Left lung (tissue), 4 donors: ENCODE measurements at regions not wholly inside any gene's neighbourhood (a gene's known extent, or its start where the extent isn't known, plus 50 kb on each side); places are given as distances from the start of the nearest gene placed in this dataset.

Source experiments
- ATAC-seq: fragments of 200-7000 bp; cut with Tn5 transposase; one replicate; pipeline ENCODE4 v1.9.1; 2020; ENCODE audit warnings: moderate library complexity
- DNase-seq, 4 donors: peaks; one replicate each; pipeline ENCODE4 v3.0.0-alpha.2; 2013 to 2020
- H3K27ac ChIP-seq, 2 donors: fragments of 200-600 bp; sonication (generic) in 1 of 2; one replicate each; pipeline versions ENCODE4 v1.5.0 to v1.8.0; 2020 to 2021
- H3K27me3 ChIP-seq, 2 donors: fragments of 200-600 bp; sonication (generic) in 1 of 2; one replicate each; pipeline versions ENCODE4 v1.5.0 to v1.8.0; 2020 to 2021
- H3K36me3 ChIP-seq, 2 donors: fragments of 200-600 bp; sonication (generic) in 1 of 2; one replicate each; pipeline versions ENCODE4 v1.5.0 to v1.8.0; 2020 to 2021
- H3K4me1 ChIP-seq, 2 donors: fragments of 200-600 bp; one replicate each; pipeline ENCODE4 v1.8.0; 2021
- H3K4me3 ChIP-seq, 2 donors: fragments of 200-600 bp; sonication (generic) in 1 of 2; one replicate each; pipeline versions ENCODE4 v1.5.0 to v1.8.0; 2020 to 2021; ENCODE audit warnings: mild to moderate bottlenecking in 1 of 2
- H3K9me3 ChIP-seq, 2 donors: fragments of 200-600 bp; sonication (generic) in 1 of 2; one replicate each; pipeline versions ENCODE4 v1.5.0 to v1.8.0; 2020 to 2021
- intact Hi-C, 2 donors: fragments of 100-400 bp; cut with DNase I; formaldehyde crosslinking; loops; one replicate each; pipeline versions ENCODE4 v1.11.2 to v1.14.2; 2022
- TF ChIP-seq, protein P1 (sequence below), 2 donors: fragments of 200-600 bp; sonication (generic) in 1 of 2; IDR thresholded peaks; one replicate each; pipeline versions ENCODE4 v1.5.0 to v1.8.0; 2021; ENCODE audit warnings: antibody characterized with exemption in 2 of 2
- donor health status: DM: no; HTN: yes; CAD: no.
- donor health status: DM: no; HTN: no; CAD: no.

DNA sequence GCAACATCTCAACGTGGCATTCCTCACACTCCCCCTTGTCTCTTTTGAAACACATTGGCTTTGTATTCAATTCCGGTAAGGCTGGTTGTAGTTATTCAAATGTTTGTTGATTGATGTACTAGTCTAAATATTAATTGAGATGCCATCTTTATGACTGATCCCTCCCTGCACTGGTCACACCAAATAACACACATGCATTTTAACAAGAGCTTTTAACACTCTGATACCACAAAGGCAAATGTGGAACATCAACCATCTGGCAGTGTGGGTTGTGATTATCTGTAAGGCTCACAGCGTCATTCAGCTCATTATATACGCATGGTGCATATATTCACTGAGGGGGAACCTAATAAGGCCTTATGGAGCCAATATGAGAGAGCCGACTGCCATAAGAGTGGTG, 305.0 kb downstream of the TENT4A start:
- no peak overlapping the region for H3K4me3 ChIP-seq
- intact Hi-C loops, result no loop called here
- ATAC-seq (no peak), DNase-seq (no peak)
- no peaks in the 10 kb centered on the region for H3K27me3 ChIP-seq
- TF ChIP-seq, protein P1, sequence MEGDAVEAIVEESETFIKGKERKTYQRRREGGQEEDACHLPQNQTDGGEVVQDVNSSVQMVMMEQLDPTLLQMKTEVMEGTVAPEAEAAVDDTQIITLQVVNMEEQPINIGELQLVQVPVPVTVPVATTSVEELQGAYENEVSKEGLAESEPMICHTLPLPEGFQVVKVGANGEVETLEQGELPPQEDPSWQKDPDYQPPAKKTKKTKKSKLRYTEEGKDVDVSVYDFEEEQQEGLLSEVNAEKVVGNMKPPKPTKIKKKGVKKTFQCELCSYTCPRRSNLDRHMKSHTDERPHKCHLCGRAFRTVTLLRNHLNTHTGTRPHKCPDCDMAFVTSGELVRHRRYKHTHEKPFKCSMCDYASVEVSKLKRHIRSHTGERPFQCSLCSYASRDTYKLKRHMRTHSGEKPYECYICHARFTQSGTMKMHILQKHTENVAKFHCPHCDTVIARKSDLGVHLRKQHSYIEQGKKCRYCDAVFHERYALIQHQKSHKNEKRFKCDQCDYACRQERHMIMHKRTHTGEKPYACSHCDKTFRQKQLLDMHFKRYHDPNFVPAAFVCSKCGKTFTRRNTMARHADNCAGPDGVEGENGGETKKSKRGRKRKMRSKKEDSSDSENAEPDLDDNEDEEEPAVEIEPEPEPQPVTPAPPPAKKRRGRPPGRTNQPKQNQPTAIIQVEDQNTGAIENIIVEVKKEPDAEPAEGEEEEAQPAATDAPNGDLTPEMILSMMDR (IDR thresholded peaks at IDR 0.05), result no peak
- no peaks in the 10 kb centered on the region for H3K36me3 ChIP-seq
- no peaks in the 10 kb centered on the region for H3K4me1 ChIP-seq
- no peak overlapping the region for H3K27ac ChIP-seq
- peaks cover 0 to 33% of the 10 kb centered on the region in 2 donors for H3K9me3 ChIP-seq

DNA sequence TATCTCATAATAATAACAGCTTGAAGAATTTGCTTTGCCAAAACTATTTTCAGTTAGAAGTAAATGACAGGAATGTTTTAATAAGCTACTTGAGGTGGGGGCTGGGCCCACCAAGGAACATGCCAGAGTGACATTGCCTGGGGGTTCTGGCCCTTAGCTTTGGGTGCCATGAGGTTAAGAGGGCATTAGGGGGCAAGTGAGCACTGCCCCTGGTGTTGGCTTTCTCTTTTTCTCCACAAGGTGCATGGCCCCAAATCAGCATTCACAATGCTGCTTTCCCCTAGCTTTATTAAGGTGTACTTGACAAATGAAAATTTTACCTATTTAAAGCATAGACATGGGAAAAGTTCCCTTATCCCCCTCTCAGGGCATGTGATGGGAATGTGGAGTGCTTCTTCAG, 305.4 kb downstream of the TENT4A start:
- H3K27ac ChIP-seq, result no peak overlapping the region
- intact Hi-C loops, result no loop called here
- ATAC-seq (no peak), DNase-seq (no peak)
- H3K27me3 ChIP-seq, result no peaks in the 10 kb centered on the region
- H3K4me3 ChIP-seq, result no peak overlapping the region
- H3K9me3 ChIP-seq, result peaks cover 0 to 37% of the 10 kb centered on the region in 2 donors
- TF ChIP-seq, protein P1 (IDR thresholded peaks at IDR 0.05), result no peak
- H3K4me1 ChIP-seq, result no peaks in the 10 kb centered on the region
- H3K36me3 ChIP-seq, result no peaks in the 10 kb centered on the region

DNA sequence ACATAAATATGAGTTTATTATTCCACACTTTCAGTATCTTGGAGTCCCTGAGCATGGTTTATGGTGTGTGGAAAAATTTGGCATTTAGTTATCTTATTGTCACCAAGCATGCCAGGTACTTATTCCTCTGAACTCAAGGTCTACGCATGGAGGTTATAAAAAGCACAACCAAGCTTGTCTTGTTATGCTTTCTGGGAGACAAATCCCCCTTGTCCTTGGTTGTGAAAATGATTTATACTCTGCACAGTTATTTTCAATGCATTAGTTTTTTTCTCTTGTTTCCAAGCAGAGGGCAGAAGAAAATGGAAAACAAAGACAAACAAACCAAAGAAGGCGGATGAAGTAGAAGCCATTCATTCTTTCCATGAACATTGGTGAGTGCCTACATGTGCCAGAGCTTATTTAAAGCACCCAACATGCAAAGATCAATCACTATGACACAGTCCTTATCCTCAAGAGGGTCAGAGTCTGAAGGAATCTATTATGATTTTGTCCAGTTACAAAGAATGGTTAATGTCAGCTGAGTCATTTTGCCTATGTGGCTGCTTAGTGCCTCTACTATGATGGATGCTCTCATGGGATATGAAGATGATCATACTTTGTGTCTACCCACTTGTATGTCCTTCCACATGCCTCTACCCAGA, 323.1 kb downstream of the TENT4A start:
- no peaks in the 10 kb centered on the region for H3K27me3 ChIP-seq
- no peaks in the 10 kb centered on the region for H3K36me3 ChIP-seq
- intact Hi-C loops, result no loop called here
- TF ChIP-seq, protein P1 (IDR thresholded peaks at IDR 0.05), result no peak
- H3K27ac ChIP-seq, result no peak overlapping the region
- no peak for ATAC-seq
- no peaks in the 10 kb centered on the region for H3K4me1 ChIP-seq
- no peak overlapping the region for H3K4me3 ChIP-seq
- no peak for DNase-seq
- H3K9me3 ChIP-seq, result peaks cover 0 to 6% of the 10 kb centered on the region in 2 donors

DNA sequence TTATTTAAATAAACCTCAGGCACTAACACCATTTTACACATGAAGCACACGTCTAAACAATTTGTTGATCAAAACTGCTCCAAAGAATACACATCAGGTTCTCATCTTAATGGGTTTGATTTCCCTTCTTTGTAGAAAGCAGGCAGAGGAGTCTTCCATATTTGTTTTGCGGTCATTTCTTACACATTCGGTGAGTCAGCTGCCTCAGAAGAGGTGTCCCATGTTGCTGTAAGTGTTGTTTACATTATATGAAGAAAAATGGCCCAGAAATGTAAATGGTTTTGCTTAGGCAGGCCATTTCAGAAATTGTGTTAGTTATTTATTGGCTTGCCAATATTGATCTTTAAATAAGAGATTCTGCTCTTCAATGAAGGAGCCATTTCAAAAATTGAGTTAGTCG, 325.8 kb downstream of the TENT4A start:
- H3K27me3 ChIP-seq, result no peaks in the 10 kb centered on the region
- H3K9me3 ChIP-seq, result peaks cover 0 to 2% of the 10 kb centered on the region in 2 donors
- no peaks in the 10 kb centered on the region for H3K4me1 ChIP-seq
- H3K4me3 ChIP-seq, result no peak overlapping the region
- TF ChIP-seq, protein P1 (IDR thresholded peaks at IDR 0.05), result no peak
- intact Hi-C loops, result no loop called here
- DNase-seq, result no peak
- no peak for ATAC-seq
- H3K27ac ChIP-seq, result no peak overlapping the region
- H3K36me3 ChIP-seq, result no peaks in the 10 kb centered on the region

DNA sequence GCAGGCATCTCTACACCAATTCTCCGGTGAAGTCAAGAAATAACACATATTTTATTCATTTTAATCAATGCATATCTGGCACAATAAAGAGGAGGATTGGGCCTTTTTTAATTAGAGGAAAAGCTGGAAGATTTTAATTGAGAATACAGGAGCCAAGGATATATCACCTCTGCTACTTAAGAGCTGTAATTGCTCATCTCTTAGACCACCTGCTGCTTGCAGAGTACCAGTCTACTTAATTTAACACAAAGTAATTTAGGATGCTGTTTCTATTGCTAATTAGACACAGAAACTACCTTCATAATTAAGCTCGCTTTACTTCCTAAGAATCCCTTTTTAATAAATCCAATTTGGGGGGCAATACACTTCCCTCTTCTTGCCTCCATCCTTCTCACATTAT, 326.9 kb downstream of the TENT4A start:
- intact Hi-C loops, result no loop called here
- TF ChIP-seq, protein P1 (IDR thresholded peaks at IDR 0.05), result no peak
- Histone ChIP-seq H3K36me3 (no peaks in the 10 kb centered on the region), H3K9me3 (no peaks in the 10 kb centered on the region), H3K4me3 (no peak overlapping the region), H3K4me1 (no peaks in the 10 kb centered on the region), H3K27ac (no peak overlapping the region), H3K27me3 (no peaks in the 10 kb centered on the region)
- ATAC-seq, result no peak
- DNase-seq, result no peak
